Left lung (tissue), 4 donors: ENCODE measurements at regions not wholly inside any gene's neighbourhood (a gene's known extent, or its start where the extent isn't known, plus 50 kb on each side); places are given as distances from the start of the nearest gene placed in this dataset.
"Not testable (repeated sequence)": the region's sequence is repeated elsewhere in the genome, so short reads cannot be mapped to it uniquely, and the experiment has no call there.

ENCODE experiments used
- ATAC-seq: fragments of 200-7000 bp; cut with Tn5 transposase; one replicate; pipeline ENCODE4 v1.9.1; 2020; ENCODE audit warnings: moderate library complexity
- DNase-seq, 4 donors: peaks; one replicate each; pipeline ENCODE4 v3.0.0-alpha.2; 2013 to 2020
- H3K27ac ChIP-seq, 2 donors: fragments of 200-600 bp; sonication (generic) in 1 of 2; one replicate each; pipeline versions ENCODE4 v1.5.0 to v1.8.0; 2020 to 2021
- H3K27me3 ChIP-seq, 2 donors: fragments of 200-600 bp; sonication (generic) in 1 of 2; one replicate each; pipeline versions ENCODE4 v1.5.0 to v1.8.0; 2020 to 2021
- H3K36me3 ChIP-seq, 2 donors: fragments of 200-600 bp; sonication (generic) in 1 of 2; one replicate each; pipeline versions ENCODE4 v1.5.0 to v1.8.0; 2020 to 2021
- H3K4me1 ChIP-seq, 2 donors: fragments of 200-600 bp; one replicate each; pipeline ENCODE4 v1.8.0; 2021
- H3K4me3 ChIP-seq, 2 donors: fragments of 200-600 bp; sonication (generic) in 1 of 2; one replicate each; pipeline versions ENCODE4 v1.5.0 to v1.8.0; 2020 to 2021; ENCODE audit warnings: mild to moderate bottlenecking in 1 of 2
- H3K9me3 ChIP-seq, 2 donors: fragments of 200-600 bp; sonication (generic) in 1 of 2; one replicate each; pipeline versions ENCODE4 v1.5.0 to v1.8.0; 2020 to 2021
- CTCF ChIP-seq, 2 donors: fragments of 200-600 bp; sonication (generic) in 1 of 2; IDR thresholded peaks; one replicate each; pipeline versions ENCODE4 v1.5.0 to v1.8.0; 2021; ENCODE audit warnings: antibody characterized with exemption in 2 of 2
- intact Hi-C, 2 donors: fragments of 100-400 bp; cut with DNase I; formaldehyde crosslinking; loops; one replicate each; pipeline versions ENCODE4 v1.11.2 to v1.14.2; 2022
- donor health status: DM: no; HTN: yes; CAD: no.
- donor health status: DM: no; HTN: no; CAD: no.

DNA sequence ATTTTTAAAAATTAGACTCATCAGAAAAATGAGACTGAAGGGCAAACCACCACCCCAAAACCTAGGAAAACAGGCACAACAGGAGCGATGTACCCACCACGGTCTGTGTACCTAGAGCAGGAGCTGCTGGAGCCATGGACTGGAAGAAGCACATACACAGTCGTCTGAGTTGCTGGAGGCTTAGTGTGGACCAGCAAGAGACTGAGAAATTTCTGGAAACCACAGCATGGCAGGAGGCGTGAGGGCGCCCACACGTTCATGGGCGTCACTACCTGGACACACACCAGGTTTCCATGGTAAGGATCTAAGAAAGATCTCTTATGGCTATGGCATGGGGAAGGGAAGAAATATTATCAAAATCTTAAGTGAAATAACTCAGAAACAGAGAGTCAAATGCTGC is 91.9 kb downstream of the MED10 start:
- DNase-seq (no peak), ATAC-seq (no peak)
- Histone ChIP-seq H3K4me3 (no peak overlapping the region), H3K4me1 (no peaks in the 10 kb centered on the region), H3K9me3 (peaks cover 0 to 4% of the 10 kb centered on the region in 2 donors), H3K36me3 (no peaks in the 10 kb centered on the region), H3K27ac (no peak overlapping the region), H3K27me3 (no peaks in the 10 kb centered on the region)
- intact Hi-C loops, result no loop called here
- no peak for TF ChIP-seq CTCF (IDR thresholded peaks at IDR 0.05)

DNA sequence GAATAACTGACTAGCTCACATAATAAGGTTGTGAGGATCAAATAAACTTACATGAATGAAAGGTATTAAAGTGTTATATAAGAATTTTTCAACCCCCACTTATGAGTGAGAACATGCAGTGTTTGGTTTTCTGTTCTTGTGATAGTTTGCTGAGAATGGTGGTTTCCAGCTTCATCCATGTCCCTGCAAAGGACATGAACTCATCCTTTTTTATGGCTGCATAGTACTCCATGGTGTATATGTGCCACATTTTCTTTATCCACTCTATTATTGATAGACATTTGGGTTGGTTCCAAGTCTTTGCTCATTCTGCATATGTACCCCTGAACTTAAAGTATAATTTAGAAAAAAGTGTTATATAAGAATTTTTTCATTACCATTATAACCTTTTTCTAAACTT is 93.9 kb downstream of the MED10 start:
- not testable (repeated sequence) for H3K9me3 ChIP-seq

GRCh38 chr5:6282352-6282751 is 96.0 kb downstream of the MED10 start:
- TF ChIP-seq CTCF (IDR thresholded peaks at IDR 0.05), result no peak
- intact Hi-C loops, result no loop called here
- DNase-seq, result no peak
- peaks cover 0 to 4% of the 10 kb centered on the region in 2 donors for H3K9me3 ChIP-seq
- no peaks in the 10 kb centered on the region for H3K36me3 ChIP-seq
- no peaks in the 10 kb centered on the region for H3K4me1 ChIP-seq
- H3K27ac ChIP-seq, result no peak overlapping the region
- no peaks in the 10 kb centered on the region for H3K27me3 ChIP-seq
- H3K4me3 ChIP-seq, result no peak overlapping the region
- no peak for ATAC-seq

More for the DNA sequence above, 93.9 kb downstream of the MED10 start:
- intact Hi-C loops, ATAC-seq, H3K27me3 ChIP-seq, H3K4me1 ChIP-seq, H3K27ac ChIP-seq, DNase-seq, H3K36me3 ChIP-seq, H3K4me3 ChIP-seq: not testable (repeated sequence)

DNA sequence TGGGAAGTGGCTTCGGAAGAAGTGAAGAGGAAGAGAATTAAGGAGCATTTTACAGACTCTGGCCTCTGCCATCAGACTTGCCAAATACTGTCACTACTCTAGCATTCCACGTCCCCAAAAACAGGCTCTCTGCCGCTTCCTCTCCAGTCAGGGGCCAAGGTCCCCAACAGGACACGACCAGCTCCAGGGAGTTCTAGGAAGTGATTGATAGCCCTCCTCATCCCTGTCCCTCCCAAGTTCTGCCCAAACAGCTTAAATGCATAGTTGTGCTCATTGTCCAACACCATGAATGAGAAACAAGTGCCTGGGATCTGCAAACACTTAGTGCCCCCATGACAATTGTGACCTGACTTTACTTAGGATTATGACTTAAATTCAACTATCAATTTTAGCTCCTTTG is 96.5 kb downstream of the MED10 start:
- ATAC-seq (no peak), DNase-seq (no peak)
- no peak for TF ChIP-seq CTCF (IDR thresholded peaks at IDR 0.05)
- intact Hi-C loops, result no loop called here
- no peak overlapping the region for H3K27ac ChIP-seq
- H3K4me3 ChIP-seq, result no peak overlapping the region
- no peaks in the 10 kb centered on the region for H3K27me3 ChIP-seq
- H3K9me3 ChIP-seq, result peaks cover 0 to 4% of the 10 kb centered on the region in 2 donors
- no peaks in the 10 kb centered on the region for H3K4me1 ChIP-seq
- no peaks in the 10 kb centered on the region for H3K36me3 ChIP-seq

DNA sequence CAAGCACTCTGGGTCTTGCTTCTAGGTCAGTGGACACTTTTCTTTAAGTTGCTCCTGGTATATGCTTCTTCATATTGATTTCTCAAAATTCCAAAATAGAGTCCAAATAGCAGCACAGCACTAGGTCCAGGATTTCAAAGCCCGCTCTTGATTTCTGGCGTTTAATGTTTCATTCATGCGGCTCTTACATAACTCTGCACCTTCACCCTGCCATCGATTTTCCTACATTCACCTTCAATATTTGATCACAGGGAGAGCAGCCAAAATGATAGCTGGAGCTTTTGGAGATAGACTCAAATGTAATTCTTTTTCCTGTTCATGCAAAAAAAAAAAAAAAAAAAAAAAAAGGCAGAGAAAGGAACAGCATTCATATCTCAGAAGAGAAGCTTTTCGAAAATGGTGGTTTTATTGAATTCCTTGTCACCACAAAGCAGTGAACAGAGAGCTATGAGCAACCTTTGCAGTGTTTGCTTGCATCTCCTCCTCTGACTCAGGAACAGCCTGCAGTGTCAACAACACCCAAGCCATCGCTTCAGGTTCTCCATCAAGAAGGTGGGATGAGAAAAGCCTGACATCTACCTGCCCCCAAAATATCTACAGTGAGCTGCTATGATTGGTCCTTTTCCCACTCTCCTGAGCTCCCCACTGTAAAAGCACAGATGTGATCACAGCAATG is 97.8 kb downstream of the MED10 start:
- H3K4me1 ChIP-seq, result no peaks in the 10 kb centered on the region
- TF ChIP-seq CTCF (IDR thresholded peaks at IDR 0.05), result no peak
- no peak overlapping the region for H3K27ac ChIP-seq
- DNase-seq (no peak), ATAC-seq (no peak)
- H3K9me3 ChIP-seq, result peaks cover 0 to 4% of the 10 kb centered on the region in 2 donors
- H3K36me3 ChIP-seq, result no peaks in the 10 kb centered on the region
- no peaks in the 10 kb centered on the region for H3K27me3 ChIP-seq
- no peak overlapping the region for H3K4me3 ChIP-seq
- intact Hi-C loops, result no loop called here

- no peak overlapping the region for H3K4me3 ChIP-seq
- H3K27ac ChIP-seq, result no peak overlapping the region
- DNase-seq (peak in 1 of 4 donors; percentile 29), ATAC-seq (no peak)
- H3K4me1 ChIP-seq, result no peaks in the 10 kb centered on the region
- no peak for TF ChIP-seq CTCF (IDR thresholded peaks at IDR 0.05)
- H3K27me3 ChIP-seq, result no peaks in the 10 kb centered on the region
- H3K36me3 ChIP-seq, result no peaks in the 10 kb centered on the region
- intact Hi-C loops, result no loop called here
- peaks cover 0 to 2% of the 10 kb centered on the region in 2 donors for H3K9me3 ChIP-seq
Observed at GRCh38 chr5:6279607-6280006, 98.7 kb downstream of the MED10 start.
